ENCODE measurements at regions not wholly inside any gene's neighbourhood (a gene's known extent, or its start where the extent isn't known, plus 50 kb on each side); places are given as distances from the start of the nearest gene placed in this dataset.

DNA sequence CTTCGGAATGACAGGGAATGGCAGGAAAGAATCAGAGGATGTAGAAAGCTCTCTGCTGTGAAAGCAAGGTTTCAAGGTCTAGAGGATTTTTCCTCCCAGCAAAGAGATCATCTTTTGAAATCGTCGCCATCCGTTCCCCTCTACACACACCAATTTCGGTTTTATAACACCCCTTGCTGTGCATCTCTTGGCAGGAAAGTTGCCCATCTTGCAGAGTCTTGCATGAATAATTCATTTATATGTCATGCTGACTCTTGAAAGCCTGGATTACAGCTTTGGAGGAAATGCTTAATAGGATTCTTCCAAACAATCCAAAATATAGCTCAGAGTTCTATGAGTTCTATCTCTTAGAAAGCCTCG, 262.7 kb downstream of the CHL1 start:
- no peak for DNase-seq

GRCh38 chr3:461006-461405, 264.4 kb downstream of the CHL1 start:
- no peak for DNase-seq

DNA sequence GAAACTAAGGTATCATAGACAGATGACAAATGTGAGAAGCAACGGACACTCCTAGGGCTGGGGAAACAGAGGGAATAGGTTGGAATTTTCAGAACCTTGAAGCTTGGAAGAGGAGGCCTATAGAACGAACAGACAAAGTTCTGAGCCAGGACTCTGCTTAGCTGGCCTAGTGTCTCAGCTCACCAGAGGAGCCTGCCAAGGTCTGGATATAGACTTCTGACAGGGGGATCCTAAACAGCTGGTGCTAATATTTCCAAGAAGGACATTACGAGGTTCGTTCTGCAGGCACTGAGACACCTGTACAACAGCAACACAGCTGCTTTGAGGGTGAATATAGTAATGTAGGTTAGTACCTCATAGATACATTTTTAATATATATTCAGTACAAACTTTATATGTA, 266.3 kb downstream of the CHL1 start:
- no peak for DNase-seq

GRCh38 chr3:463252-464192, 267.0 kb downstream of the CHL1 start:
- no peak for DNase-seq

- no peak for DNase-seq
Measured at GRCh38 chr3:464255-464654, 267.7 kb downstream of the CHL1 start.

DNA sequence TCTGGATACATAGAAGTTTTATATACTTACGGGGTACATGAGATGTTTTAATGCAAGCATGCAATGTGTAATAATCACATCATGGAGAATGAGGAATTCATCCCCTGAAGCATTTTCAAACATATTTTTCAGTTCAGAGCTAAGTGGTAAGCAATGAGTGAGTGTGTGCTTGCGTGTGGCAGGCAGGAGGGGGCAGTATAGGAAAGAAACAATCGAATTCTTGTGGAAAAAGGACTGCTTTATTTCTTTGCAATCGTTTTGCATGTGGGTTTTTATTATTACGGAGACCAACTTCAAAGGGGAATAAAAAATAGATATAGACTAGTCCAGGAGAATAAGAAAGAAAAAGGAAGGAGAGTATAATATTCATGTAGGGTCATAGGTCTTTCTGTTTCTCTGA, 271.6 kb downstream of the CHL1 start:
- no peak for DNase-seq

GRCh38 chr3:473033-473800, 276.7 kb downstream of the CHL1 start:
- no peak for DNase-seq

DNA sequence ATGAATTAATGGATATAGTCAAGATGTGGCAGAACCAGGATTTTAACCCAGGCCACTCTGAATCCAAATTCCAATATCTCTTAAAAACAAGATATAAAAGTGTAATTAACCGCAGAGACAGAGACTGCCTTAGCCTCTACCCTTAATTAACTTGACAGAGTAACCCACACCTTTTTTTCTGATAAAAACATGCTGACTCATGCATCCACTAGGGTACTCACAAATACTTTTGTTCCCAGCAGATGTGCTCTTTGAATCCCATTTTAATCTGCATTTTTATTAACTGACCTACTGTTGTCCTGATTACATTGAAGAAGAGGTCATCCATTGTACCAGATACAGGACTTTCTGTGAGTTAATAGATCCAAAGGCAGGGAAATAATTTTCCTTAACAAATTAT, 278.3 kb downstream of the CHL1 start:
- DNase-seq, result no peak

DNA sequence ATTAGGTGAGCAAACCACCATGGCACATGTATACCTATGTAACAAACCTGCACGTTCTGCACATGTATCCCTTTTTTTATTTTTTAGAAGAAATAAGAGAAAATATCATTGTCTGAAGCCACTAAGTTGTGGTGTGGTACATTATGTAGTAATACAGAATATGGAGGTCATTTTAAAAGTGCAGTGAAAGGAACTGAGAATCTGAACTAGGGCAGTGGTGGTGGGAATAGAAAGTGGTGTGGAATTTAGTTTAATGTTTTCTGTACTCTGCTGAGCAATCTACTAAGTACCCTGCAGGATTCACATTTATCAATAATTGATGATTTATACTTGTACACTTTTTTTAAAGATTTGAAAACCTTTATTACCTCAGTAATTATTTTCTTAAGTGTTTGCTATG, 283.5 kb downstream of the CHL1 start:
- DNase-seq, result no peak

GRCh38 chr3:481111-481510, 284.5 kb downstream of the CHL1 start:
- no peak for DNase-seq

DNA sequence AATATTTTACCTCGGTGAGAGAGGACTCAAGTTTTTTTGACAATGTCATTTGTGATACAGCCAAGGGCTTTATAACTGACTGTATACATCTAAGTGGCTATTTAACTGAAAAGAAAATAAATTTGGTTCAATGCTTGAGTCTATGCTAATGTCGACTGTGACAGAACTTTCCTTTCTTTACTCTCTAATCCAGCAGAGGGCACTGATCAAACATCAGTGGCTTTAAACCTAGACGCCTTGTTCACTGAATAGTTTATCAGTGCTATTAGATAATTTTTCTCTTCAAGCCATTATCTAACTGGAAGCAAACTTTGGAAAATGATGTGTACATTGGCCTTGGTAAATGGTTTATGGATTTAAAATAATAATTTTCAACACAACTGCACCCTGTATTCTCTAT, 285.1 kb downstream of the CHL1 start:
- no peak for DNase-seq

DNA sequence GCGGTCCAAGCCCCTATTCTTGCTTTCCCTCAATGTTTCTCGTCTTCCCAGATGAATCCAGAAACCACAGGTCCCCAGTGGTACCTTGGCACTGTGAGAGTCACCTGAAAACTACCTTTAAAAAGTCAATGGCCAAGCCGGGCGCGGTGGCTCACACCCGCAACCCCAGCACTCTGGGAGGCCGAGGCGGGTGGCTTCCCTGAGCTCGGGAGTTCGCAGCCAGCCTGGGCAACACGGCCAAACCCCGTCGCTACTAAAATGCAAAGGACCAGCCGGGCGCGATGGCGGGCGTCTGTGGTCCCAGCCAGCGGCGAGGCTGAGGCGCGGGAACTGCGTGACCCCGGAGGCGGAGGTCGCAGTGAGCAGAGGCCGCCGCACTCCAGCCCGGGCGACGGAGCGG, 285.9 kb downstream of the CHL1 start:
- no peak for DNase-seq

- no peak for DNase-seq
Measured at GRCh38 chr3:484341-484740, 287.8 kb downstream of the CHL1 start.

DNA sequence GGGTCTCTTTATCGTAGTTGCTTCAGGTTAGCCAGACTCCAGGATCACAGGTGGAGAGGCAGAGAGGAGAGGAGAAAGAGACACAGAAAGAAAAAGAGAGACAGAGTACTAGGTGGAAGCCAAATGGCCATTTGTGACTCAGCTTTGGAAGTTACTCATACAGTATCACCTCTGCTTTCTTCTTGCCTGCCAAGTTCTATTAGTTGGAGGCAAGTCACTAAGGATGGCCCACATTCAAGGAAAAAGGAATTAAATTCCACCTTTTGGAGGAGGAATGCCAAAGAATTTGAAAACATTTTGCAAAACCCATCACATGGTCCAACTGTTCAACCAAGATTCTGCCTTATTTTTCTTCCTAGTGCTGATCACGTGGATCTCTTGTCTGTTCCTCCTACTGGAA, 291.1 kb downstream of the CHL1 start:
- no peak for DNase-seq

DNA sequence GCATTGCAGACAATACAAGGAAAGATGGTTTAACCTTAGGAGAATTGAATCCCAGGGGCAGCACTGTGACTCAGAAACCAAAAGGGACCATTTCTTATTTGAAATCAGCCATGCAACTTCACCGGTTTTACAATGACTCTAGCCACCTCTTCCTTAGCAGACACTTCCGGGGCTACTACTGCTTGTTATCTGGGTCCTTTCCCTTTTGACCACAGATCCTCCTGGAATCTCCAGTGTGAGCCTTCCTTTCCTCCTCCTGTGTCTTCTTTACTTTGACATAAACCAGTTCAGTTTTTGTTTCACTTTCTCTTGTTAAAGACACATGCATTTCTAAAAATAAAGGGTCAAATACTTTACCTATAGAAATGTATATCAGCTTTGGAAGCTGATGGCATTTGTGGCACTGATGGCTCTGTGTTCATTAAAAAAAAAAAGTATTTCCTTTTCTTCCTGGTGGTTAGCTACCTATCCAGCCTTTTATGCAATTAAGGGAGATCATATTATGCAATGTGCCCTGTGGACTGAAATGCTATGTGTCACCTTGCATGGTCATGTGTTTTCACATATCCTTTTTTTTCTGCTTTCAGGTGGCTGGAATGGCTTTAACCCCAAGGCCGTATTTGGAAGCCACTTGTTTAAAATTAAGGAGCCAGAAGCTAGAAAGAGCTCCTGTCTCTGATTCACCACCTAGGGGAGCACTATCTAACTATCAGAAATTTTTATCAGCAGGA, 296.2 kb downstream of the CHL1 start:
- DNase-seq, result no peak

GRCh38 chr3:494190-494589, 297.6 kb downstream of the CHL1 start:
- no peak for DNase-seq

- DNase-seq, result no peak
Measured at GRCh38 chr3:498487-498886, 301.9 kb downstream of the CHL1 start.

DNA sequence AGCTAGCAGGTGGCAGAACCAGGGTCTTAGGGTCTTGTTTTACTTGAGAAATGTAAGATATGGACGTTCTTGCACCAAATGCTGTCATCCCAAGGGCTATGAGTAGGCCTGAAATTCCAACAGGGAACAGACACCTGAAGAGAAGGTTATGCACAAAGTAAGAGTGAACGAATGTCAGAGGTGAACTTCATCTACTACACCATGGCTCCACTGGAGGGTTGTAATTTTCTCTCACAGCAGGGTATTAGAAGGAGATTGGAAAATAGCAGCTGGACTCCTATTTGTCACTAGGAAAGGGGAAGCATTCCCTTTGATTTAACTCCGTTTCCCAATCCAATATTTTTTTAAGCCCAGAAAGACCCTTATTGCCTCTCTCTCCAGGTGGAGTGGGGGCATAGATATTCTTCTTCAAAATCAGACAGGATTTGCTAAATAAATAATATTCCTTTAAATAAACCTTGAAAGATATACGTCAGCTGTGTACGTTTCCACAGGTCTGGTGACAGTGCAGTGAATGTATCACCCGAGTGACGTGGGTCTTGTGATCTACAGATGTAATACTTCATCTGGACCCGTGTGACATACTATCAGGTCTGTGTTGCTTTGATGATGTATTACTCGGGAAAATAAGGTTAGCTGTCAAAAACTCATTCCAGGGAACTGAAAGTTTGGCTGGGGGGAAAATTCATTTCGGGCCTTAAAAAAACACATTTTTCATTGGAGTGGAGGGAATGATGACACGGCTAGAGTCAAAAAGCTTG, 302.6 kb downstream of the CHL1 start:
- DNase-seq, result no peak

DNA sequence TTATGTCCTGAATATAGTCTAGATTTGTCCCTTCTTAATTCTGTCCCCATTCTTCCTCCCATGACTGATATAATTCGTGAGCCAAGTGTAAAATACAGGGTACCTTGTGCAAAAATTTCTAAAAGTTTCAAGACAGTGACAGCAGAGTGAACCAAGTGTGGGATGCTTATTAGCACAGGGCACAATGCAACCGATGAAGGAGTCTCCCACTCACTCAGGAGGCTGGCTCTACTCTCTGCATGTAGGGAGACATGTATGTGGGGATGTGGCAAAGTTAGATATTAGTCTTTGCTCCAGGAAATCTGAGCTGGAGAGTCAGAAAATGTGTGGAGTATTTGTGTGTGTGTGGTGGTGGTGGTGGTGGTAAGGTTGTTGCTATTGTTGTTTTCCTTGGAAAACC, 305.9 kb downstream of the CHL1 start:
- no peak for DNase-seq

GRCh38 chr3:513301-513700, 316.7 kb downstream of the CHL1 start:
- DNase-seq, result no peak

GRCh38 chr3:514192-514591, 317.6 kb downstream of the CHL1 start:
- no peak for DNase-seq

GRCh38 chr3:519026-519425, 322.5 kb downstream of the CHL1 start:
- DNase-seq, result no peak

DNA sequence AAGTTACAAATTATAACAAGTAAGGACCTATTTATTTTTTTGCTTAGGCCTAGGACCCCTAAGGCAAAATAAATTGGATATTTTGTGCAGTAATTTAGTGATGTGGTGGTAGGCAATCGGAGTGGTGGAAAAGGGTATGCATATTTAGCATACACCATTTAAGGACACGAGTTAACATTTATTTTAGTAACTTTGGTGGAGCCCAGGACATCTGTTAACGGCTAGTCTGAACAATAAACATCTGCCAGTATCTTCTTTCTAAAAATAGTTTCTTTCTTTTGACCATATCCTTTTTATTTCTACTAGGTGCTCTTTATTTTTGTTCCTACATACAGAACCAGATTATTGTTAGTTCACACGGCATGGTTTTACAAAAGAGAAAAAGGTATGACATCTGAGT, 326.3 kb downstream of the CHL1 start:
- DNase-seq, result no peak

All from activated CD4-positive, alpha-beta T cell treated with anti-CD3 and anti-CD28 coated beads for 48 hours (primary cell).